ENCODE measurements at regions not wholly inside any gene's neighbourhood (a gene's known extent, or its start where the extent isn't known, plus 50 kb on each side); places are given as distances from the start of the nearest gene placed in this dataset.
"Not testable (repeated sequence)": the region's sequence is repeated elsewhere in the genome, so short reads cannot be mapped to it uniquely, and the experiment has no call there.

GRCh38 chr13:44868397-44868796 is 120.9 kb downstream of the NUFIP1 start:
- no peak for TF ChIP-seq CTCF (IDR thresholded peaks at IDR 0.05)
- Mint-ChIP-seq H3K4me1 (ENCODE audit: low read depth) (peaks cover 3% of the 10 kb centered on the region), H3K27ac (ENCODE audit: unreplicated experiment) (no peak overlapping the region), H3K36me3 (ENCODE audit: low read depth) (peaks cover 1% of the 10 kb centered on the region), H3K4me3 (ENCODE audit: unreplicated experiment) (no peak overlapping the region), H3K27me3 (ENCODE audit: low read depth) (no peaks in the 10 kb centered on the region), H3K9me3 (ENCODE audit: low read depth) (peaks cover 12% of the 10 kb centered on the region)
- no peak for DNase-seq (ENCODE audit: low spot score)

- H3K4me1 Mint-ChIP-seq (ENCODE audit: low read depth) = no peaks in the 10 kb centered on the region
- H3K9me3 Mint-ChIP-seq (ENCODE audit: low read depth) = peaks cover 12% of the 10 kb centered on the region
- H3K27ac Mint-ChIP-seq (ENCODE audit: unreplicated experiment) = no peak overlapping the region
- no peak for DNase-seq (ENCODE audit: low spot score)
- peaks cover 1% of the 10 kb centered on the region for H3K36me3 Mint-ChIP-seq (ENCODE audit: low read depth)
- H3K27me3 Mint-ChIP-seq (ENCODE audit: low read depth) = no peaks in the 10 kb centered on the region
- no peak for TF ChIP-seq CTCF (IDR thresholded peaks at IDR 0.05)
- no peak overlapping the region for H3K4me3 Mint-ChIP-seq (ENCODE audit: unreplicated experiment)
Observed at GRCh38 chr13:44867825-44868224, 121.4 kb downstream of the NUFIP1 start.

- TF ChIP-seq CTCF (IDR thresholded peaks at IDR 0.05) = no peak
- peaks cover 12% of the 10 kb centered on the region for H3K9me3 Mint-ChIP-seq (ENCODE audit: low read depth)
- no peak overlapping the region for H3K4me3 Mint-ChIP-seq (ENCODE audit: unreplicated experiment)
- no peaks in the 10 kb centered on the region for H3K27me3 Mint-ChIP-seq (ENCODE audit: low read depth)
- H3K36me3 Mint-ChIP-seq (ENCODE audit: low read depth) = peaks cover 1% of the 10 kb centered on the region
- no peaks in the 10 kb centered on the region for H3K4me1 Mint-ChIP-seq (ENCODE audit: low read depth)
- no peak for DNase-seq (ENCODE audit: low spot score)
- H3K27ac Mint-ChIP-seq (ENCODE audit: unreplicated experiment) = no peak overlapping the region
Observed at GRCh38 chr13:44866411-44866911, 122.8 kb downstream of the NUFIP1 start.

GRCh38 chr13:44865722-44866410 is 123.4 kb downstream of the NUFIP1 start:
- DNase-seq (ENCODE audit: low spot score) = no peak
- Mint-ChIP-seq H3K9me3 (ENCODE audit: low read depth) (peaks cover 12% of the 10 kb centered on the region), H3K4me1 (ENCODE audit: low read depth) (no peaks in the 10 kb centered on the region), H3K27ac (ENCODE audit: unreplicated experiment) (no peak overlapping the region), H3K27me3 (ENCODE audit: low read depth) (no peaks in the 10 kb centered on the region), H3K4me3 (ENCODE audit: unreplicated experiment) (no peak overlapping the region), H3K36me3 (ENCODE audit: low read depth) (peaks cover 1% of the 10 kb centered on the region)
- TF ChIP-seq CTCF (IDR thresholded peaks at IDR 0.05) = no peak

- not testable (repeated sequence) for H3K27me3 Mint-ChIP-seq (ENCODE audit: low read depth); H3K36me3 Mint-ChIP-seq (ENCODE audit: low read depth); H3K4me1 Mint-ChIP-seq (ENCODE audit: low read depth); H3K4me3 Mint-ChIP-seq (ENCODE audit: unreplicated experiment); H3K27ac Mint-ChIP-seq (ENCODE audit: unreplicated experiment); DNase-seq (ENCODE audit: low spot score)
- peaks cover 12% of the 10 kb centered on the region for H3K9me3 Mint-ChIP-seq (ENCODE audit: low read depth)
Observed at GRCh38 chr13:44863641-44864040, 125.6 kb downstream of the NUFIP1 start.

- Mint-ChIP-seq H3K36me3 (ENCODE audit: low read depth) (no peaks in the 10 kb centered on the region), H3K9me3 (ENCODE audit: low read depth) (no peaks in the 10 kb centered on the region), H3K27ac (ENCODE audit: unreplicated experiment) (no peak overlapping the region), H3K27me3 (ENCODE audit: low read depth) (peaks cover 2% of the 10 kb centered on the region), H3K4me1 (ENCODE audit: low read depth) (no peaks in the 10 kb centered on the region), H3K4me3 (ENCODE audit: unreplicated experiment) (no peak overlapping the region)
- no peak for TF ChIP-seq CTCF (IDR thresholded peaks at IDR 0.05)
- no peak for DNase-seq (ENCODE audit: low spot score)
Observed at GRCh38 chr13:44860454-44860853, 128.8 kb downstream of the NUFIP1 start.

Data from chondrocyte (in vitro differentiated cells).